H1 (cell line): ENCODE measurements at regions not wholly inside any gene's neighbourhood (a gene's known extent, or its start where the extent isn't known, plus 50 kb on each side); places are given as distances from the start of the nearest gene placed in this dataset.

Experiments used
- CHD2 ChIP-seq: IDR thresholded peaks from 2 replicates; pipeline ENCODE4 v1.6.1; 2012; ENCODE audit warnings: low read length, improper control_type of control experiment
- JUND ChIP-seq: IDR thresholded peaks from 2 replicates; pipeline ENCODE4 v1.6.1; 2011; ENCODE audit warnings: mild to moderate bottlenecking, improper control_type of control experiment, low read length
- KDM5A ChIP-seq: fragments of 200-600 bp; IDR thresholded peaks from 2 replicates; pipeline ENCODE4 v1.7.1; 2012; ENCODE audit warnings: mild to moderate bottlenecking, low read length, inconsistent platforms, mixed read lengths
- MAFK ChIP-seq: IDR thresholded peaks from 2 replicates; pipeline ENCODE4 v1.6.1; 2012; ENCODE audit warnings: low read depth, mild to moderate bottlenecking, improper control_type of control experiment, low read length
- POLR2A ChIP-seq, 2 experiments: IDR thresholded peaks; 1 replicate in 1 of 2; 2 replicates in 1 of 2; pipeline ENCODE4 v1.6.1; 2011; ENCODE audit warnings: low read depth in 2 of 2, low read length in 2 of 2, mild to moderate bottlenecking in 2 of 2; ENCODE audit errors: control extremely low read depth in 1 of 2
- RNF2 ChIP-seq: fragments of 200-900, 300-1000 bp; sonication (generic); IDR thresholded peaks from 2 replicates; pipeline ENCODE4 v1.7.1; 2016; ENCODE audit warnings: borderline replicate concordance, low read depth, mild to moderate bottlenecking, antibody characterized with exemption, low read length; ENCODE audit not compliant: poor library complexity, severe bottlenecking; ENCODE audit errors: missing control alignments
- SUZ12 ChIP-seq: fragments of 200-600 bp; sonication (generic); IDR thresholded peaks from 2 replicates; pipeline ENCODE4 v1.6.1; 2012; ENCODE audit warnings: mild to moderate bottlenecking, inconsistent platforms, low read length, moderate library complexity, mixed read lengths
- TF ChIP-seq, protein P1 (sequence below): fragments of 300-600 bp; sonication (generic); IDR thresholded peaks from 2 replicates; pipeline ENCODE4 v1.7.1; 2012; ENCODE audit warnings: low read length, moderate library complexity, mild to moderate bottlenecking, inconsistent platforms; ENCODE audit not compliant: insufficient replicate concordance
- TF ChIP-seq, protein P2 (sequence below): IDR thresholded peaks from 2 replicates; pipeline ENCODE4 v1.6.1; 2012; ENCODE audit warnings: inconsistent platforms
- TF ChIP-seq, protein P3 (sequence below), 3 experiments: IDR thresholded peaks; 1 replicate in 2 of 3; 2 replicates in 1 of 3; pipeline versions ENCODE4 v1.5.1 to v1.6.1; 2011; ENCODE audit warnings: low read length in 3 of 3, mild to moderate bottlenecking in 3 of 3, inconsistent platforms in 2 of 3, low read depth in 1 of 3, moderate library complexity in 1 of 3; ENCODE audit not compliant: insufficient read depth in 1 of 3; ENCODE audit errors: control extremely low read depth in 1 of 3

GRCh38 chr11:96842731-96843130 is 452.9 kb downstream of the JRKL start (continued):
- TF ChIP-seq, protein P1, sequence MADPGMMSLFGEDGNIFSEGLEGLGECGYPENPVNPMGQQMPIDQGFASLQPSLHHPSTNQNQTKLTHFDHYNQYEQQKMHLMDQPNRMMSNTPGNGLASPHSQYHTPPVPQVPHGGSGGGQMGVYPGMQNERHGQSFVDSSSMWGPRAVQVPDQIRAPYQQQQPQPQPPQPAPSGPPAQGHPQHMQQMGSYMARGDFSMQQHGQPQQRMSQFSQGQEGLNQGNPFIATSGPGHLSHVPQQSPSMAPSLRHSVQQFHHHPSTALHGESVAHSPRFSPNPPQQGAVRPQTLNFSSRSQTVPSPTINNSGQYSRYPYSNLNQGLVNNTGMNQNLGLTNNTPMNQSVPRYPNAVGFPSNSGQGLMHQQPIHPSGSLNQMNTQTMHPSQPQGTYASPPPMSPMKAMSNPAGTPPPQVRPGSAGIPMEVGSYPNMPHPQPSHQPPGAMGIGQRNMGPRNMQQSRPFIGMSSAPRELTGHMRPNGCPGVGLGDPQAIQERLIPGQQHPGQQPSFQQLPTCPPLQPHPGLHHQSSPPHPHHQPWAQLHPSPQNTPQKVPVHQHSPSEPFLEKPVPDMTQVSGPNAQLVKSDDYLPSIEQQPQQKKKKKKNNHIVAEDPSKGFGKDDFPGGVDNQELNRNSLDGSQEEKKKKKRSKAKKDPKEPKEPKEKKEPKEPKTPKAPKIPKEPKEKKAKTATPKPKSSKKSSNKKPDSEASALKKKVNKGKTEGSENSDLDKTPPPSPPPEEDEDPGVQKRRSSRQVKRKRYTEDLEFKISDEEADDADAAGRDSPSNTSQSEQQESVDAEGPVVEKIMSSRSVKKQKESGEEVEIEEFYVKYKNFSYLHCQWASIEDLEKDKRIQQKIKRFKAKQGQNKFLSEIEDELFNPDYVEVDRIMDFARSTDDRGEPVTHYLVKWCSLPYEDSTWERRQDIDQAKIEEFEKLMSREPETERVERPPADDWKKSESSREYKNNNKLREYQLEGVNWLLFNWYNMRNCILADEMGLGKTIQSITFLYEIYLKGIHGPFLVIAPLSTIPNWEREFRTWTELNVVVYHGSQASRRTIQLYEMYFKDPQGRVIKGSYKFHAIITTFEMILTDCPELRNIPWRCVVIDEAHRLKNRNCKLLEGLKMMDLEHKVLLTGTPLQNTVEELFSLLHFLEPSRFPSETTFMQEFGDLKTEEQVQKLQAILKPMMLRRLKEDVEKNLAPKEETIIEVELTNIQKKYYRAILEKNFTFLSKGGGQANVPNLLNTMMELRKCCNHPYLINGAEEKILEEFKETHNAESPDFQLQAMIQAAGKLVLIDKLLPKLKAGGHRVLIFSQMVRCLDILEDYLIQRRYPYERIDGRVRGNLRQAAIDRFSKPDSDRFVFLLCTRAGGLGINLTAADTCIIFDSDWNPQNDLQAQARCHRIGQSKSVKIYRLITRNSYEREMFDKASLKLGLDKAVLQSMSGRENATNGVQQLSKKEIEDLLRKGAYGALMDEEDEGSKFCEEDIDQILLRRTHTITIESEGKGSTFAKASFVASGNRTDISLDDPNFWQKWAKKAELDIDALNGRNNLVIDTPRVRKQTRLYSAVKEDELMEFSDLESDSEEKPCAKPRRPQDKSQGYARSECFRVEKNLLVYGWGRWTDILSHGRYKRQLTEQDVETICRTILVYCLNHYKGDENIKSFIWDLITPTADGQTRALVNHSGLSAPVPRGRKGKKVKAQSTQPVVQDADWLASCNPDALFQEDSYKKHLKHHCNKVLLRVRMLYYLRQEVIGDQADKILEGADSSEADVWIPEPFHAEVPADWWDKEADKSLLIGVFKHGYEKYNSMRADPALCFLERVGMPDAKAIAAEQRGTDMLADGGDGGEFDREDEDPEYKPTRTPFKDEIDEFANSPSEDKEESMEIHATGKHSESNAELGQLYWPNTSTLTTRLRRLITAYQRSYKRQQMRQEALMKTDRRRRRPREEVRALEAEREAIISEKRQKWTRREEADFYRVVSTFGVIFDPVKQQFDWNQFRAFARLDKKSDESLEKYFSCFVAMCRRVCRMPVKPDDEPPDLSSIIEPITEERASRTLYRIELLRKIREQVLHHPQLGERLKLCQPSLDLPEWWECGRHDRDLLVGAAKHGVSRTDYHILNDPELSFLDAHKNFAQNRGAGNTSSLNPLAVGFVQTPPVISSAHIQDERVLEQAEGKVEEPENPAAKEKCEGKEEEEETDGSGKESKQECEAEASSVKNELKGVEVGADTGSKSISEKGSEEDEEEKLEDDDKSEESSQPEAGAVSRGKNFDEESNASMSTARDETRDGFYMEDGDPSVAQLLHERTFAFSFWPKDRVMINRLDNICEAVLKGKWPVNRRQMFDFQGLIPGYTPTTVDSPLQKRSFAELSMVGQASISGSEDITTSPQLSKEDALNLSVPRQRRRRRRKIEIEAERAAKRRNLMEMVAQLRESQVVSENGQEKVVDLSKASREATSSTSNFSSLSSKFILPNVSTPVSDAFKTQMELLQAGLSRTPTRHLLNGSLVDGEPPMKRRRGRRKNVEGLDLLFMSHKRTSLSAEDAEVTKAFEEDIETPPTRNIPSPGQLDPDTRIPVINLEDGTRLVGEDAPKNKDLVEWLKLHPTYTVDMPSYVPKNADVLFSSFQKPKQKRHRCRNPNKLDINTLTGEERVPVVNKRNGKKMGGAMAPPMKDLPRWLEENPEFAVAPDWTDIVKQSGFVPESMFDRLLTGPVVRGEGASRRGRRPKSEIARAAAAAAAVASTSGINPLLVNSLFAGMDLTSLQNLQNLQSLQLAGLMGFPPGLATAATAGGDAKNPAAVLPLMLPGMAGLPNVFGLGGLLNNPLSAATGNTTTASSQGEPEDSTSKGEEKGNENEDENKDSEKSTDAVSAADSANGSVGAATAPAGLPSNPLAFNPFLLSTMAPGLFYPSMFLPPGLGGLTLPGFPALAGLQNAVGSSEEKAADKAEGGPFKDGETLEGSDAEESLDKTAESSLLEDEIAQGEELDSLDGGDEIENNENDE: no peak
- TF ChIP-seq, protein P2, sequence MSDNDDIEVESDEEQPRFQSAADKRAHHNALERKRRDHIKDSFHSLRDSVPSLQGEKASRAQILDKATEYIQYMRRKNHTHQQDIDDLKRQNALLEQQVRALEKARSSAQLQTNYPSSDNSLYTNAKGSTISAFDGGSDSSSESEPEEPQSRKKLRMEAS: no peak
- TF ChIP-seq SUZ12 (no peak), MAFK (no peak), KDM5A (no peak), JUND (no peak), POLR2A (IDR thresholded peaks at IDR 0.05; ENCODE audit: control extremely low read depth in 1 of 2, low read depth in 2 of 2, low read length in 2 of 2) (no peak), RNF2 (no peak), CHD2 (no peak)
- TF ChIP-seq, protein P3, sequence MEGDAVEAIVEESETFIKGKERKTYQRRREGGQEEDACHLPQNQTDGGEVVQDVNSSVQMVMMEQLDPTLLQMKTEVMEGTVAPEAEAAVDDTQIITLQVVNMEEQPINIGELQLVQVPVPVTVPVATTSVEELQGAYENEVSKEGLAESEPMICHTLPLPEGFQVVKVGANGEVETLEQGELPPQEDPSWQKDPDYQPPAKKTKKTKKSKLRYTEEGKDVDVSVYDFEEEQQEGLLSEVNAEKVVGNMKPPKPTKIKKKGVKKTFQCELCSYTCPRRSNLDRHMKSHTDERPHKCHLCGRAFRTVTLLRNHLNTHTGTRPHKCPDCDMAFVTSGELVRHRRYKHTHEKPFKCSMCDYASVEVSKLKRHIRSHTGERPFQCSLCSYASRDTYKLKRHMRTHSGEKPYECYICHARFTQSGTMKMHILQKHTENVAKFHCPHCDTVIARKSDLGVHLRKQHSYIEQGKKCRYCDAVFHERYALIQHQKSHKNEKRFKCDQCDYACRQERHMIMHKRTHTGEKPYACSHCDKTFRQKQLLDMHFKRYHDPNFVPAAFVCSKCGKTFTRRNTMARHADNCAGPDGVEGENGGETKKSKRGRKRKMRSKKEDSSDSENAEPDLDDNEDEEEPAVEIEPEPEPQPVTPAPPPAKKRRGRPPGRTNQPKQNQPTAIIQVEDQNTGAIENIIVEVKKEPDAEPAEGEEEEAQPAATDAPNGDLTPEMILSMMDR (IDR thresholded peaks at IDR 0.05; ENCODE audit: control extremely low read depth in 1 of 3, insufficient read depth in 1 of 3, low read depth in 1 of 3, low read length in 3 of 3): no peak
